ENCODE measurements at regions not wholly inside any gene's neighbourhood (a gene's known extent, or its start where the extent isn't known, plus 50 kb on each side); places are given as distances from the start of the nearest gene placed in this dataset.
"Not testable (repeated sequence)": the region's sequence is repeated elsewhere in the genome, so short reads cannot be mapped to it uniquely, and the experiment has no call there.

GRCh38 chrX:18002791-18003190, 141.7 kb upstream of the RAI2 start:
- DNase-seq: no peak

GRCh38 chrX:17994429-17994828, 133.3 kb upstream of the RAI2 start:
- no peak for DNase-seq

- DNase-seq: no peak
These were observed 132.0 kb upstream of the RAI2 start for GRCh38 chrX:17993062-17993461.

DNA sequence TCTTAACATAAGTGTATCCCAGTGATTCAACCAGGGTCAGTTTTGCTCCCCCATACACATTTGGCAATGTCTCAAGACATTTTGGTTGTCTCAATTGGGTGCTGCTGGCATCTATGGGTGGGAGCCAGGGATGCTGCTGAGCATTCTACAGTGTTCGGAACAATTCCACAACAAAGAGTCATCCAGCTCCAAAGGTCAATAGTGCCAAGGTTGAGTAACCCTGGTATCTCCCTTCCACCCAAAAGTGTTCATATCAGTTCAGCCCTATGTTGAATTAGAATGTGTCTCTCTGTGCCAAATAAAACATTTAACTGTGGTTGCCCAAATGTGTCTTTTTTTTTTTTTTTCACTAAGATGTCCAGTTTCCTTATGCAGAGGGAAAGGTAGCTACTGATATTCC, 129.4 kb upstream of the RAI2 start:
- no peak for DNase-seq

DNA sequence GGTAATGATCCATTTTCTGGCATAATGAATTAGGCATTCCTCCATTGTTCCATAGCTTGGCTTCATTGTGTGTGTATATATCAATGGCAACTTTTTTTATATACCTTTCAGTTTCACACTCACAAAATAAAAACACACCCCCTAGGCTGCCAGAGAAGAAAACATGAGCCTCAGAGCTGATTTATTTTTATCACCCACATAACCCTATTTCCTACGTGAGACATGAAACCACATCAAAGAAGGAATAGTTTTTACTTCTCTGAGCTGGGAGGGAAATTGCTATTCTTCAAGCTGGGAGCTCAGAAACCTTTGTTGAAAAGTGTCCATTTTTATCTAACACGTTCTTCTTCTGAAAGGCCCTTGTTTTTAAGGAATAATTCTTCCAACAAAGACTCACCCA, 126.7 kb upstream of the RAI2 start:
- no peak for DNase-seq

DNA sequence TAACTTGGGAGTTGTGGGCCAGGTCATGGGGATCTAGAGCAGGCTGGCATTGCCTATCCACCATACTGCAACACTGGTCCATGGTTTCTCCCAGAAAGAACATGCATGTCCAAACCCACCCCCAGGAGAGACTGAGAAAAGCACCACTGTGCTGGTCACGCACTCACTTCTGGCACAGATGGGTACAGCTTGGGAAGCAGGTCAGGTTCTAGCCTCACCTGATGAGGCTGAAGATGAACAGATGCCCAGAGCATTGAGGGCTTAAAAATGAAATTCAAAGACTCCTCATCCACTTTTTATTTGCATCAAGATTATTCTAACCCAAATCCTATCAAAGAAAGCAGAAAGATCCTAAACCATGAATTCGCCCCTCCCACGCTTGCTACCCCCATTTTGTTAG, 125.9 kb upstream of the RAI2 start:
- DNase-seq: no peak

DNA sequence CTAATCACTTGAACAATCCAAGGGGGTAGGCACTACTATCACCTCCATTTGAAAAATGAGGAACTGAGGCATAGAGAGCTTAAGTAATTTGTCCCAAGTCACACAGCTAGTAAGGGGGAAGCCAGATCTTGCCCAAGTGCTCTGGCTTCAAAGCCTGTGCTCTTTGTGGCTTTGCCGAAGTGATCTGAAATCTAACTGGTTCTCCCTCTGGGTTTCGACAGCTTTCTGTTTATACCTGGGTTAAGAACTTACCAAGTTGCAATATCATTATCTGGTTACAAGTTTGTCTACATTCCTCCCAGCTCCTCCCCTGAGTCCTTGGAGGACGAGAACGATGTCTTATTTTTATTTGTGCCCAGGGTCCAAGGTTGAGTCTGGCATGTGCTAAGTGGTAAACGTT, 125.3 kb upstream of the RAI2 start:
- no peak for DNase-seq

- DNase-seq: no peak
These were observed 123.3 kb upstream of the RAI2 start for GRCh38 chrX:17984415-17984814.

DNA sequence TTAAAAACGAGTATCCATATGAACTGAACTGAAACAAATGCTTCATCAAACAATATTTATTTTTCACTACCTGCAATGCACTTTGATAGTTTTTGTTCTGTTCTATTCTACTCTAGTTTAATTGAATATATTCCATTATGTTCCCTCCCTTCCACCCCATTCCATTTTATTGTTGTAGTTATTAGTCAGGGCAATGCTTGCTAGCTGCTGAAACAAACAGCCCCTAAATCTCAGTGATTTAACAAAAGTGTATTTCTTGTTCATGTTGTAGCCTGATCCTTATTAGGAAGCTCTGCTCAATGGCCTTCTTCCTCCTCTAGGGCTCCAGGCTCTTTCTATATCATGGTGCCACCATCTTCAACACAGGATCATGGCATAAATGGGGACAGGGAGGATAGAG, 122.3 kb upstream of the RAI2 start:
- no peak for DNase-seq

GRCh38 chrX:17977696-17978095, 116.6 kb upstream of the RAI2 start:
- no peak for DNase-seq

- no peak for DNase-seq
These were observed 115.9 kb upstream of the RAI2 start for GRCh38 chrX:17976955-17977354.

GRCh38 chrX:17975349-17975748, 114.3 kb upstream of the RAI2 start:
- not testable (repeated sequence) for DNase-seq

GRCh38 chrX:17968367-17968766, 107.3 kb upstream of the RAI2 start:
- DNase-seq: no peak

DNA sequence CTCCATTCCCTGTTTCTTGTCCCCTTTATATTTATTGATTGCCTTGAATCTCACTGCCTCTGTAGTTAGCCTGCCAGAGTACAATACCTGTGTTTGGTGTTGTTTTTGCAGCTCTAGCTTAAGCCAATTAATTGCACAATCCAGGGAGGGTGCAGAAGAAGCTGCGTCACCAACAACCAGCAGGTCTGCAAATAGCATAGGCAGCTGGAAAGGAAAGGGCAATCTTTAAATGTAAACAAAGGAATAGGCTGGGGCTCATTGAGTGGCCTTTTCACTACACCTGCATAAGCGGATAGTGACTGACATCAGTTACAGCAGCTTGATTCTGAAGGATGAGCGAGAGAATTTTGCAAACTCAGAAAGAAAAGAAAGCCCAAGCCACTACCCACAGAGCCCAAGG, 106.8 kb upstream of the RAI2 start:
- no peak for DNase-seq

DNA sequence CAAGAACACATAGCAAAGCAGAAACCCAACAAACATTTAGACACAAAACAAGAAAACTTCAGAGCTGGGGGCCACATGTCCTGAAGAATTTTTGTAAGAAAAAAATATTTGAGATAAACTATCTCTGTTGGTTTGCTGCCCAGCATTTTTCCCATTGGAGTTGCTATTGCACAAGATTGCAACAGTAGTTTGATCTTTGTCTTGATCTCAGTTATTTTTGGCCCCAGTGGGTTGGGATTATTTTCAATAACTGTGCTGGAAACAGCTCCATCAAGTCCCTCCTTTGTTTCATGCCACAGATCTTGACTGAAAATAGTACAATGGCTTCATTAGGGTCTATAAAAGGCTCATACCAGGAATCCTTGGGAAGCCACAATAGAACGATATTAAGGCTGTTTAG, 103.8 kb upstream of the RAI2 start:
- DNase-seq: no peak

- no peak for DNase-seq
These were observed 99.8 kb upstream of the RAI2 start for GRCh38 chrX:17960891-17961290.

DNA sequence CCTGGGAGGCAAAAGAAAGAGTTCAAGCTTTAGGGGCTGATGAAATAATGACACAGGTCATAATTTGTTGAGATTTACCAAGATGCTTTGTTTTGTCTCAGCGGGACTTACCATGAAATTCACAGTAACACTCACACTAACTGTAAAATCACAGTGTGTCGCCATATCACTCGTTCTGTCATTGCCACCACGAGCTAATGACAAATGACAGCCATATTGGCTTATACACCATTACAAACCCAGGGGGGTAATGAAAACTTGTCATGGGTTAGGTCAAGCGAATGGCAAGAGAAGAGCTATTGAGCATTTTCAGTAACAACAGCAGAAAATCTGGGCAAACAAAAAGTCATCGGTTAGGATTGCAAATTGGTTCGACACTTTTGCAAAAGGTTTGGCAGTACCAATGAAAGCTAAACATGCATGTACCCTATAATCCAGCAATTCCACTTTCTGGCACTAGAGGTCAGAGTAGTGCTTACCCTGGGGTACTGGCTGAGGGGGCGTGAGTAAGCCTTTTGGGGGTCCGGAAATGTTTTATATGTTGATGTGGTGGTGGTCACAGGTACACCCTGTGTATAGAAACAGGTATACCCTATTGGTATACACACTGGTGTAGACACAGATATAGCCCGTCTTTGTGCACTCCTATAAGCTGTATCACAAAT, 83.9 kb upstream of the RAI2 start:
- DNase-seq: peak in 1 of 2 donors; percentile 7

DNA sequence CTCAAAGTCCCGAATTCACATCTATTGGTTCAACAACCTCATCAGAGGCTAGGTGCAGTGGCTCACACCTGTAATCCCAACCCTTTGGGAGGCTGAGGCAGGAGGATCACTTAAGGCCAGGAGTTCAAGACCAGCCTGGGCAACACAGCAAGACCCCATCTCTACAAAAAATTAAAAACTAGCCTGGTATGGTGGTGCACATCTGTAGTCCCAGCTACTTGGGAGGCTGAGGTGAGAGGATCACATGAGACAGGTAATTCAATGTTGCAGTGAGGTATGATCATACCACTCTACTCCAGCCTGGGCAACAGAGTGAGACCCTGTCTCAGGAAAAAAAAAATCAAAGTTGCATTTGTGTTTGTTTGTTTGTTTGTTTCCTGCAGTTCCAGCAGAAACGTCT, 80.1 kb upstream of the RAI2 start:
- DNase-seq: not testable (repeated sequence)

DNA sequence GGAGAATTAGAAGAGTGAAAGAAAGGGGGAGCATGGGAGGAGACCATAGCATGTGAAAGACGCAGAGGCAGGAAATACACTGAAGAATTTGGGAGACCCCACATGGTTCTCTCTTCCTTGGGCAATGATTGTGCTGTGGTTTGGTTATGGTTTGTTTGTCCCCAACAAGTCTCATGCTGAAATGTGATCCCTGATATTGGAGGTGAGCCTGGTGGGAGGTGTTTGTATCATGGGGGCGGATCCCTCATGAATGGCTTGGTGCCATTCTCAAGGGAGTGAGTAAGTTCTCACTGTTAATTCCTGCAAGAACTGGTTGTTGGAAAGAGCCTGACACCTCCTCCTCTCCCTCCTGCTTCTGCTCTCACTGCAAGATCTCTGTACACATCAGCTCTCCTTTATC, 78.6 kb upstream of the RAI2 start:
- no peak for DNase-seq

GRCh38 chrX:17933856-17934255, 72.8 kb upstream of the RAI2 start:
- no peak for DNase-seq

DNA sequence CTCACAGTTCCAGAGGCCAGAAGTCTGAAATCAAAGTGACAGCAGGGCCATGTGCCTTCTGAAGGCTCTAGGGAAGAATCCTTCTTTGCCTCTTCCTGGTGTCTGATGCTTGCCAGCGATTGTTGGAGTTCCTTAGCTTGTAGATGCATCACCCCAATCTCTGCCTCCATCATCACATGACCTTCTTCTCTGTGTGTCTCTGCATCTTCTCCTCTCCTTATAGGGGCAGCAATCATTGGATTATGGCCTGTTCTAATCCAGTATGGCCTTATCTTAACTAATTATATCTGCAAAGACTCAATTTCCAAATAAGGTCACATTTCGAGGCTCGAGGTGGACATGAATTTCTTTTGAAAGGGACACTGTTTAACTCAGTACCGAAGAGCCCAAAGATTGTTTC, 71.7 kb upstream of the RAI2 start:
- DNase-seq: no peak

- DNase-seq: no peak
These were observed 70.8 kb upstream of the RAI2 start for GRCh38 chrX:17931855-17932254.

DNA sequence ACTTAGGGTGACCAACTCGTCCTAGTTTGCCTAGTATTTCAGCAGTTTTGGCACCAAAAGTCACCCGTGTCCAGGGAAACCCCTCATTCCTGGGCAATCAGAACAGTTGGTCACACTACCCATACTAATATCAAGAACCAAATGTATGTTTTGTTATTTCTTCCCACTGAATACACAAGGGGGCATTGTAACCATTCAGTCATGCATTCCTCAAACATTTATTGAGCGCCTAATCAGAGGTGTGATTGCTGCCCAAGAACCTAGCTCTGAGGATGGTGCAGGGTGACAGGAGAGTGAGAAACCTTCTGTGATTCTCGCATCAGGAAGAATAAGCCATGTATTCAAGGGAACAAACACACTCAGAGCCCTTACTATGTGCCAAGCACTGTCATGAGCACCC, 69.8 kb upstream of the RAI2 start:
- DNase-seq: no peak

- no peak for DNase-seq
These were observed 62.4 kb upstream of the RAI2 start for GRCh38 chrX:17923546-17923945.

GRCh38 chrX:17922303-17922702, 61.2 kb upstream of the RAI2 start:
- no peak for DNase-seq
